ENCODE measurements at regions not wholly inside any gene's neighbourhood (a gene's known extent, or its start where the extent isn't known, plus 50 kb on each side); places are given as distances from the start of the nearest gene placed in this dataset.

GRCh38 chr4:26217961-26218676 is 102.7 kb upstream of the RBPJ start:
- H2AK5ac ChIP-seq (ENCODE audit: low read length): no peak overlapping the region
- no peaks in the 10 kb centered on the region for H3K36me3 ChIP-seq (ENCODE audit: control insufficient read depth in 1 of 2, insufficient read depth in 2 of 2, low read length in 2 of 2)
- H3K4me2 ChIP-seq (ENCODE audit: low read length): no peak overlapping the region
- peak; percentile 42 to 74 for DNase-seq
- no peak overlapping the region for H4K8ac ChIP-seq (ENCODE audit: low read depth, low read length)
- H2BK12ac ChIP-seq (ENCODE audit: low read length): no peak overlapping the region
- no peaks in the 10 kb centered on the region for H3K27me3 ChIP-seq (ENCODE audit: insufficient read depth, low read length)
- H3K27ac ChIP-seq (ENCODE audit: low read depth, low read length): no peak overlapping the region
- H4K91ac ChIP-seq (ENCODE audit: low read depth, low read length): no peak overlapping the region
- no peaks in the 10 kb centered on the region for H3K79me2 ChIP-seq (ENCODE audit: control insufficient read depth, insufficient read depth, low read length, poor library complexity)
- H3K14ac ChIP-seq (ENCODE audit: low read length): no peak overlapping the region
- H3K4ac ChIP-seq (ENCODE audit: low read depth, low read length): no peak overlapping the region
- no peak overlapping the region for H2BK120ac ChIP-seq (ENCODE audit: insufficient read depth, low read length, poor library complexity)
- H3K9me3 ChIP-seq (ENCODE audit: insufficient read depth, low read depth, low read length): no peaks in the 10 kb centered on the region
- no peak overlapping the region for H2AFZ ChIP-seq (ENCODE audit: insufficient read depth, low read length, poor library complexity)
- H2BK5ac ChIP-seq (ENCODE audit: low read depth, low read length, poor library complexity): no peak overlapping the region
- peaks cover 5 to 7% of the 10 kb centered on the region in 2 experiments for H3K4me1 ChIP-seq (ENCODE audit: control insufficient read depth in 1 of 2, insufficient read depth in 2 of 2, low read length in 2 of 2)
- no peak overlapping the region for H3K9ac ChIP-seq (ENCODE audit: low read length)
- H4K12ac ChIP-seq (ENCODE audit: low read depth, low read length): no peak overlapping the region
- H3K18ac ChIP-seq (ENCODE audit: low read length): no peak overlapping the region
- no peak overlapping the region for H3K23ac ChIP-seq (ENCODE audit: low read length)
- H3K79me1 ChIP-seq (ENCODE audit: low read length): peaks cover 6% of the 10 kb centered on the region
- H3K4me3 ChIP-seq (ENCODE audit: low read depth, low read length): no peak overlapping the region
- WGBS (ENCODE audit: extremely low coverage, insufficient coverage, insufficient read length): no CpG with 5 or more reads among the region's 16 CpGs

DNA sequence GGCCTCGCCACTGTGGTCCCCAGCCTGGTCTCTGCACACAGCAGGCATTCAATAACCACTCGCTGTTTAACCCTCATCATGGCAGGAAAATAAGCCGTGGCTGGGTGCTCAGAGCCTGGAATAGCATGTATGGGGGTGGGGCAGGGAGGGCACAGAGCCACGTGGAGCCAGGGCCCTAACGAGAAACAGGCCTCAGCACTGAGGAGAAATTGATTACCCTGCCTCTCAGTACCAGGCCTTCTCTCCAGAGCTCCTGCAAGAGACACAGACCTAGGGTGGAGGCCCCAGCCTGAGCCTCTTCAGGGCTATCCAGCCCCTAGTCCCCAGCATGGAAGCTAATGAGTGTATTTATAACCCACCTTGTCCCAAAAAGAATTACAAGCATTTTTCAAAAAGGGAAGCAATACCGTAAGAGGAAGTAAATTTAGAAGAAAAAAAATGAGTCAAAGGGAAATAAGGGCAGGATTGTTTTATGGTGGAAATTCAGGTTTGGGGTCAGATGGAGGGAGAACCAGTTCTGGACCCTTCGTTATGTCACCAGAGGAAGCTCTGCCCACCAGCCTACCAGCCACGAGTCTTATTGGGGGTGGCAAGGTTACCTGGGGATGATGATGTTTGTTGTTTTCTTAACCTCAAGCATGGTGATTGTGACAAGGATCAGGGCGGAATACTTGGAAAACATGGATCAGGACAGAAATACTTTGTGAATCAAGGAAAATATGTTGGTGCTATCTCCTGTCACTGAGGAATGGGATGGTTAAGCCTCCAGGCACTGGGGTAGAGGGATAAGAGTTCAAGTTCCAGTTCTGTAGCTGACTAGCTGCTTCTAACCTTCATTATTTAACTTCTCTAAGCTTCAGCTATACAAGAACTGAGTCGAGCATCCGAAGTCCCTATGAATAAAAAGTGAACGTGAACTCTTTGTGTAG is 101.9 kb upstream of the RBPJ start:
- no peaks in the 10 kb centered on the region for H3K79me2 ChIP-seq (ENCODE audit: control insufficient read depth, insufficient read depth, low read length, poor library complexity)
- H4K12ac ChIP-seq (ENCODE audit: low read depth, low read length): no peak overlapping the region
- no peak overlapping the region for H3K18ac ChIP-seq (ENCODE audit: low read length)
- H2AFZ ChIP-seq (ENCODE audit: insufficient read depth, low read length, poor library complexity): no peak overlapping the region
- DNase-seq: peak; percentile 79 to 89
- peak overlapping the region; percentile 61 for H3K23ac ChIP-seq (ENCODE audit: low read length)
- H3K27ac ChIP-seq (ENCODE audit: low read depth, low read length): no peak overlapping the region
- no peak overlapping the region for H2BK120ac ChIP-seq (ENCODE audit: insufficient read depth, low read length, poor library complexity)
- H2AK5ac ChIP-seq (ENCODE audit: low read length): no peak overlapping the region
- no peaks in the 10 kb centered on the region for H3K9me3 ChIP-seq (ENCODE audit: insufficient read depth, low read depth, low read length)
- no peak overlapping the region for H3K14ac ChIP-seq (ENCODE audit: low read length)
- H3K79me1 ChIP-seq (ENCODE audit: low read length): peaks cover 3% of the 10 kb centered on the region
- no peak overlapping the region for H3K4me2 ChIP-seq (ENCODE audit: low read length)
- no peak overlapping the region for H4K8ac ChIP-seq (ENCODE audit: low read depth, low read length)
- H2BK12ac ChIP-seq (ENCODE audit: low read length): no peak overlapping the region
- no CpG with 5 or more reads among the region's 12 CpGs for WGBS (ENCODE audit: extremely low coverage, insufficient coverage, insufficient read length)
- H3K36me3 ChIP-seq (ENCODE audit: control insufficient read depth in 1 of 2, insufficient read depth in 2 of 2, low read length in 2 of 2): no peaks in the 10 kb centered on the region
- no peak overlapping the region for H3K4ac ChIP-seq (ENCODE audit: low read depth, low read length)
- no peak overlapping the region for H3K9ac ChIP-seq (ENCODE audit: low read length)
- H3K27me3 ChIP-seq (ENCODE audit: insufficient read depth, low read length): no peaks in the 10 kb centered on the region
- no peak overlapping the region for H4K91ac ChIP-seq (ENCODE audit: low read depth, low read length)
- H2BK5ac ChIP-seq (ENCODE audit: low read depth, low read length, poor library complexity): no peak overlapping the region
- peaks cover 2 to 5% of the 10 kb centered on the region in 2 experiments for H3K4me1 ChIP-seq (ENCODE audit: control insufficient read depth in 1 of 2, insufficient read depth in 2 of 2, low read length in 2 of 2)
- no peak overlapping the region for H3K4me3 ChIP-seq (ENCODE audit: low read depth, low read length)

DNA sequence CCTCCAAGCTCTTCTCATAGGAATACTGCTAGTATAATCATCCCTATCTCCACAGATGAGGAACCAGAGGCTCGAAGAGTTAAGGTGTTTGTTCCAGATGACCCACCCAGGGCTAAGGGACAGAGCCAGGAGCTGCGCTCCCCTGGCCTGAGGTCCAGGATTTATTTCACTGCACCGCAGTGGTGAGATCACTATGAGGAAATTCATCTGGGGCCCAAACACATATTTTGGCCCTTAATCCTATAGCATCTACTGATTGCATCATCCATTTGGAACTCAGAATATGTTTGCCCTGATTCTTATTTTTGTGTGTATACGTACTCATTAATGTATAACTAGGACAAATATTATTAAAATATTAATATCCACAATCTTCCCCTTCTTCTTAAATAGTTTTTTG is 100.1 kb upstream of the RBPJ start:
- Histone ChIP-seq H3K4ac (ENCODE audit: low read depth, low read length) (no peak overlapping the region), H3K36me3 (ENCODE audit: control insufficient read depth in 1 of 2, insufficient read depth in 2 of 2, low read length in 2 of 2) (no peaks in the 10 kb centered on the region), H3K9me3 (ENCODE audit: insufficient read depth, low read depth, low read length) (no peaks in the 10 kb centered on the region), H2BK120ac (ENCODE audit: insufficient read depth, low read length, poor library complexity) (no peak overlapping the region), H4K12ac (ENCODE audit: low read depth, low read length) (no peak overlapping the region), H3K4me1 (ENCODE audit: control insufficient read depth in 1 of 2, insufficient read depth in 2 of 2, low read length in 2 of 2) (peaks cover under 1 to 5% of the 10 kb centered on the region in 2 experiments), H3K79me2 (ENCODE audit: control insufficient read depth, insufficient read depth, low read length, poor library complexity) (no peaks in the 10 kb centered on the region), H3K4me2 (ENCODE audit: low read length) (no peak overlapping the region), H3K18ac (ENCODE audit: low read length) (no peak overlapping the region), H3K23ac (ENCODE audit: low read length) (no peak overlapping the region), H3K4me3 (ENCODE audit: low read depth, low read length) (no peak overlapping the region), H4K91ac (ENCODE audit: low read depth, low read length) (no peak overlapping the region), H4K8ac (ENCODE audit: low read depth, low read length) (no peak overlapping the region), H2BK5ac (ENCODE audit: low read depth, low read length, poor library complexity) (no peak overlapping the region), H3K9ac (ENCODE audit: low read length) (no peak overlapping the region), H2AK5ac (ENCODE audit: low read length) (no peak overlapping the region), H3K27me3 (ENCODE audit: insufficient read depth, low read length) (no peaks in the 10 kb centered on the region), H2BK12ac (ENCODE audit: low read length) (no peak overlapping the region), H3K14ac (ENCODE audit: low read length) (no peak overlapping the region), H2AFZ (ENCODE audit: insufficient read depth, low read length, poor library complexity) (no peak overlapping the region), H3K79me1 (ENCODE audit: low read length) (peaks cover under 1% of the 10 kb centered on the region), H3K27ac (ENCODE audit: low read depth, low read length) (no peak overlapping the region)
- WGBS (ENCODE audit: extremely low coverage, insufficient coverage, insufficient read length): no CpG with 5 or more reads among the region's 4 CpGs
- peak; percentile 61 to 88 for DNase-seq

- H2AFZ ChIP-seq (ENCODE audit: insufficient read depth, low read length, poor library complexity): no peak overlapping the region
- H3K14ac ChIP-seq (ENCODE audit: low read length): no peak overlapping the region
- no peak overlapping the region for H3K18ac ChIP-seq (ENCODE audit: low read length)
- no peak overlapping the region for H3K4me3 ChIP-seq (ENCODE audit: low read depth, low read length)
- H2BK5ac ChIP-seq (ENCODE audit: low read depth, low read length, poor library complexity): no peak overlapping the region
- DNase-seq: peak; percentile 96 to 99
- no peaks in the 10 kb centered on the region for H3K79me2 ChIP-seq (ENCODE audit: control insufficient read depth, insufficient read depth, low read length, poor library complexity)
- no peak overlapping the region for H3K4ac ChIP-seq (ENCODE audit: low read depth, low read length)
- H3K4me1 ChIP-seq (ENCODE audit: control insufficient read depth in 1 of 2, insufficient read depth in 2 of 2, low read length in 2 of 2): peaks cover 0 to 8% of the 10 kb centered on the region in 2 experiments
- no peak overlapping the region for H2BK12ac ChIP-seq (ENCODE audit: low read length)
- WGBS (ENCODE audit: extremely low coverage, insufficient coverage, insufficient read length): no CpG with 5 or more reads among the region's 2 CpGs
- H3K27ac ChIP-seq (ENCODE audit: low read depth, low read length): no peak overlapping the region
- no peaks in the 10 kb centered on the region for H3K27me3 ChIP-seq (ENCODE audit: insufficient read depth, low read length)
- no peak overlapping the region for H3K23ac ChIP-seq (ENCODE audit: low read length)
- H3K9ac ChIP-seq (ENCODE audit: low read length): no peak overlapping the region
- H4K8ac ChIP-seq (ENCODE audit: low read depth, low read length): no peak overlapping the region
- H3K4me2 ChIP-seq (ENCODE audit: low read length): no peak overlapping the region
- no peaks in the 10 kb centered on the region for H3K9me3 ChIP-seq (ENCODE audit: insufficient read depth, low read depth, low read length)
- H3K79me1 ChIP-seq (ENCODE audit: low read length): peaks cover 2% of the 10 kb centered on the region
- no peak overlapping the region for H4K12ac ChIP-seq (ENCODE audit: low read depth, low read length)
- no peak overlapping the region for H2AK5ac ChIP-seq (ENCODE audit: low read length)
- no peaks in the 10 kb centered on the region for H3K36me3 ChIP-seq (ENCODE audit: control insufficient read depth in 1 of 2, insufficient read depth in 2 of 2, low read length in 2 of 2)
- H2BK120ac ChIP-seq (ENCODE audit: insufficient read depth, low read length, poor library complexity): no peak overlapping the region
- no peak overlapping the region for H4K91ac ChIP-seq (ENCODE audit: low read depth, low read length)
Observed at GRCh38 chr4:26223155-26223554, 97.7 kb upstream of the RBPJ start.
